ENCODE measurements at regions not wholly inside any gene's neighbourhood (a gene's known extent, or its start where the extent isn't known, plus 50 kb on each side); places are given as distances from the start of the nearest gene placed in this dataset.
"Not testable (repeated sequence)": the region's sequence is repeated elsewhere in the genome, so short reads cannot be mapped to it uniquely, and the experiment has no call there.

GRCh38 chr13:18991060-18991459 lies 190.6 kb downstream of the TUBA3C start:
- no peak for DNase-seq

- no peak for DNase-seq
Observed at GRCh38 chr13:18978447-18978846, 203.2 kb downstream of the TUBA3C start.

- DNase-seq: no peak
Observed at GRCh38 chr13:18977857-18978256, 203.8 kb downstream of the TUBA3C start.

- DNase-seq: no peak
Observed at GRCh38 chr13:18971576-18972219, 209.9 kb downstream of the TUBA3C start.

- no peak for DNase-seq
Observed at GRCh38 chr13:18965347-18965855, 216.2 kb downstream of the TUBA3C start.

GRCh38 chr13:18964942-18965341 lies 216.7 kb downstream of the TUBA3C start:
- DNase-seq: no peak

GRCh38 chr13:18963684-18964083 lies 217.9 kb downstream of the TUBA3C start:
- DNase-seq: not testable (repeated sequence)

GRCh38 chr13:18962168-18962734 lies 219.4 kb downstream of the TUBA3C start:
- no peak for DNase-seq

GRCh38 chr13:18961383-18962117 lies 220.1 kb downstream of the TUBA3C start:
- no peak for DNase-seq

GRCh38 chr13:18960637-18961227 lies 220.9 kb downstream of the TUBA3C start:
- DNase-seq: no peak

GRCh38 chr13:18959996-18960395 lies 221.6 kb downstream of the TUBA3C start:
- no peak for DNase-seq

- DNase-seq: no peak
Observed at GRCh38 chr13:18959229-18959628, 222.4 kb downstream of the TUBA3C start.

GRCh38 chr13:18956473-18957078 lies 225.0 kb downstream of the TUBA3C start:
- DNase-seq: no peak

- DNase-seq: no peak
Observed at GRCh38 chr13:18954254-18954653, 227.4 kb downstream of the TUBA3C start.

GRCh38 chr13:18953139-18953930 lies 228.3 kb downstream of the TUBA3C start:
- DNase-seq: no peak

- no peak for DNase-seq
Observed at GRCh38 chr13:18952225-18953016, 229.2 kb downstream of the TUBA3C start.

GRCh38 chr13:18951412-18951811 lies 230.2 kb downstream of the TUBA3C start:
- DNase-seq: no peak

- no peak for DNase-seq
Observed at GRCh38 chr13:18949970-18950369, 231.7 kb downstream of the TUBA3C start.

- DNase-seq: no peak
Observed at GRCh38 chr13:18949489-18949761, 232.2 kb downstream of the TUBA3C start.

- DNase-seq: no peak
Observed at GRCh38 chr13:18948664-18949488, 232.7 kb downstream of the TUBA3C start.

Measured in stimulated activated CD4-positive, alpha-beta T cell treated with anti-CD3 and anti-CD28 coated beads, Interleukin-1b, Interleukin-23, amount 100 ng/mL, for 48 hours (primary cell).